ENCODE measurements at regions not wholly inside any gene's neighbourhood (a gene's known extent, or its start where the extent isn't known, plus 50 kb on each side); places are given as distances from the start of the nearest gene placed in this dataset.

GRCh38 chr1:217072926-217073325, 349.7 kb upstream of the ESRRG start:
- TF ChIP-seq CTCF (IDR thresholded peaks at IDR 0.05; ENCODE audit: borderline replicate concordance, control extremely low read depth, extremely low read depth, insufficient read depth, missing control alignments), result no peak
- DNase-seq (ENCODE audit: low spot score), result no peak
- in situ Hi-C loops (cut with MboI; ENCODE audit: low sequenced_read_pairs, unreplicated experiment), result no loop called here

- in situ Hi-C loops (cut with MboI; ENCODE audit: low sequenced_read_pairs, unreplicated experiment), result no loop called here
- DNase-seq (ENCODE audit: low spot score), result no peak
- TF ChIP-seq CTCF (IDR thresholded peaks at IDR 0.05; ENCODE audit: borderline replicate concordance, control extremely low read depth, extremely low read depth, insufficient read depth, missing control alignments), result no peak
Observed at GRCh38 chr1:217067642-217068041, 344.4 kb upstream of the ESRRG start.

GRCh38 chr1:217066794-217067193, 343.6 kb upstream of the ESRRG start:
- DNase-seq (ENCODE audit: low spot score), result no peak
- in situ Hi-C loops (cut with MboI; ENCODE audit: low sequenced_read_pairs, unreplicated experiment), result no loop called here
- TF ChIP-seq CTCF (IDR thresholded peaks at IDR 0.05; ENCODE audit: borderline replicate concordance, control extremely low read depth, extremely low read depth, insufficient read depth, missing control alignments), result no peak

- DNase-seq (ENCODE audit: low spot score), result no peak
- in situ Hi-C loops (cut with MboI; ENCODE audit: low sequenced_read_pairs, unreplicated experiment), result no loop called here
- no peak for TF ChIP-seq CTCF (IDR thresholded peaks at IDR 0.05; ENCODE audit: borderline replicate concordance, control extremely low read depth, extremely low read depth, insufficient read depth, missing control alignments)
Observed at GRCh38 chr1:217063172-217063908, 340.1 kb upstream of the ESRRG start.

GRCh38 chr1:217062586-217062985, 339.4 kb upstream of the ESRRG start:
- no peak for DNase-seq (ENCODE audit: low spot score)
- in situ Hi-C loops (cut with MboI; ENCODE audit: low sequenced_read_pairs, unreplicated experiment), result no loop called here
- TF ChIP-seq CTCF (IDR thresholded peaks at IDR 0.05; ENCODE audit: borderline replicate concordance, control extremely low read depth, extremely low read depth, insufficient read depth, missing control alignments), result no peak

- no peak for DNase-seq (ENCODE audit: low spot score)
- no peak for TF ChIP-seq CTCF (IDR thresholded peaks at IDR 0.05; ENCODE audit: borderline replicate concordance, control extremely low read depth, extremely low read depth, insufficient read depth, missing control alignments)
Observed at GRCh38 chr1:217059401-217059800, 336.2 kb upstream of the ESRRG start.

More at GRCh38 chr1:217059401-217059800, 336.2 kb upstream of the ESRRG start:
- in situ Hi-C loops (cut with MboI; ENCODE audit: low sequenced_read_pairs, unreplicated experiment), result no loop called here
